LNCAP (cell line): ENCODE measurements at regions not wholly inside any gene's neighbourhood (a gene's known extent, or its start where the extent isn't known, plus 50 kb on each side); places are given as distances from the start of the nearest gene placed in this dataset.

ENCODE experiments used
- CTCF ChIP-seq: fragments of 450-650 bp; IDR thresholded peaks from 2 replicates; pipeline ENCODE4 v1.5.1; 2017; ENCODE audit warnings: mild to moderate bottlenecking

- no peak for TF ChIP-seq CTCF
These were observed 667.3 kb downstream of the NPHP4 start for GRCh38 chr1:5324883-5325282.

- no peak for TF ChIP-seq CTCF
These were observed 663.9 kb downstream of the AJAP1 start for GRCh38 chr1:5318143-5318816.

- no peak for TF ChIP-seq CTCF
These were observed 663.0 kb downstream of the AJAP1 start for GRCh38 chr1:5317391-5317790.

- TF ChIP-seq CTCF = no peak
These were observed 658.5 kb downstream of the AJAP1 start for GRCh38 chr1:5312862-5313261.

GRCh38 chr1:5312293-5312674 lies 657.9 kb downstream of the AJAP1 start:
- TF ChIP-seq CTCF = no peak

- no peak for TF ChIP-seq CTCF
These were observed 657.4 kb downstream of the AJAP1 start for GRCh38 chr1:5311634-5312292.

GRCh38 chr1:5311147-5311546 lies 656.7 kb downstream of the AJAP1 start:
- no peak for TF ChIP-seq CTCF
